ENCODE measurements at regions not wholly inside any gene's neighbourhood (a gene's known extent, or its start where the extent isn't known, plus 50 kb on each side); places are given as distances from the start of the nearest gene placed in this dataset.
"Not testable (repeated sequence)": the region's sequence is repeated elsewhere in the genome, so short reads cannot be mapped to it uniquely, and the experiment has no call there.

DNA sequence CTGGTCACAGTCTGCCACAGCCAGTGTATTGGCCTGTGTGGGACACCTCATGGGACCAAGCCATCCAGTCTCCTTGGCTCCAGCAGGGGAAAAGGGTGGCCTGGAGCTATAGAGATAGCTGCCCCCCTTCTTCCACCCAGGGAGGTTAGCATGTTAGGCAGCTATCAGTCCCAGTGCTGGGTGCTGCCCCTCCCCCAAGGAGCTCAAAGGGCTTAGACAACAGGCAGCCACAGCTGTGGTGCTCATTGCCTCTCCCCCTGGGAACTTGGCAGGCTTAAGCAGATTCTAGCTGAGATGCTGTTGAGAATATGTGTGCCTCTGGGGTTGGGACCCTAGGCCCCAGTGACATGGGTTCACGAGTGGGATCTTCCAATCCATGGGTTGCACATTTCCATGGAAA is 226.0 kb upstream of the PTGER4 start:
- no peak for DNase-seq

DNA sequence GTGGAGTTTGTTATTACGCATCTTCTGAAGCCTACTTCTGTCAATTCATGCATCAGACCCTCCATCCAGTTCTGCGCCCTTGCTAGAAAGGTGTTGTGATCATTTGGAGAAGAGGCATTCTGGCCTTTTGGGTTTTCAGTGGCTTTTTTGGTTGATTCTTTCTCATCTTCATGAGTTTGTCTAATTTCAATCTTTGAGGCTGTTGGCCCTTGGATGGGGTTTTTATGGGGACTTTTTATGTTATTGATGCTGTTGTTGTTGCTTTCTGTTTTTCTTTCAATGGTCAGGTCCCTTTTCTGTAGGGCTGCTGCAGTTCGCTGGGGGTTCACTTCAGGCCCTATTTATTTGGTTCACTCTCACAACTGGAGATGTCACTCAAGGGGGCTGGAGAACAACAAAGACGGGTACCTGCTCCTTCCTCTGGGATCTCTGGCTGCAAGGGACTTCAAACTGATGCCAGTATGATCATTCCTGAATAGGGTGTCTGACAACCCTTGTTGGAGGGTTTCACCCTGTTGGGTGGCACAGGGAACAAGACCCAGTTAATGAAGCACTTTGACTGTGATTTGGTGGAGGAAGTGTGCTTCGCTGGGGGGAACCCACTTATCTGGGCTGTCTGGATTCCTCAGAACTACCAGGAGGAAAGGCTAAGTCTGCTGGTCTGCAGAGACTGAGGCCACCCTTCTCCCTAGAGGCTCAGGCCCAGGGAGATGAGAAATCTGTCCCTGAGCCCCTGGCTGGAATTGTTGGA is 226.7 kb upstream of the PTGER4 start:
- DNase-seq, result no peak

DNA sequence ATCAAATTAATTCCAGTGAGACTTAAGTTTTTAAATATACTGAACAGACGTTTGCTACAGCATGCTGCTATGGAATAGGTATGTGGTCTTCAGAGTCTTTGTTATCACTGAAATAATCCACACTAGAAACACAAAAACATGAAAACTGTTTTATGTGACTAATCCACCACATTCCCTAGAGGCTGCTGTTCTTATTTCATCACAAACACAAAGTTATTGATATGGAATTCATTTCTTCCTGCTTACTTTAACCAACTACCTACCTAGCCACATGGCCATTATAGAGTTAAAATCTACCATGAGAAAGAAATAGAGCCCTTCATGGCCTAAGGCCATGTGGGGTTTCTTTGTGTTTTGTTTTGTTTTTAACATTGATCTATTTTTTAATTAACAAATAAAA is 232.3 kb upstream of the PTGER4 start:
- DNase-seq, result no peak

DNA sequence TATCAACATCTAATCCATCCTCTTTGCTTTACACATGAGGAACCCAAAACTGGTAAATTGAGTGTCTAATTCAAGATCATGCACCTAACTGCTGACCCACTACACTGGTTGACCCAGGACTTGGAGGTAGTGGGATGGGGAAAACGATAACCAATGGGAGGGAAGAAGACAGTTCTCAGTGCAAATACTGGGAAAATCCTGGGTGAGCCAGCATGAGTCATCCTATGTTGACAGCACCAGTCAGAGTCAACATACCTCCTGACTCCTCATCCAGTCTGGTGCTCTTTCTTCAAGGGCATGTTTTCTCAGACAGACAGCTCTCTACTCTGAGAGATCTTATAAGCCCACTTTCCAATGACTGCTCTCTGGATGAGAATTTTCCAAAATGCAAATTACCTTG is 232.8 kb upstream of the PTGER4 start:
- no peak for DNase-seq

DNA sequence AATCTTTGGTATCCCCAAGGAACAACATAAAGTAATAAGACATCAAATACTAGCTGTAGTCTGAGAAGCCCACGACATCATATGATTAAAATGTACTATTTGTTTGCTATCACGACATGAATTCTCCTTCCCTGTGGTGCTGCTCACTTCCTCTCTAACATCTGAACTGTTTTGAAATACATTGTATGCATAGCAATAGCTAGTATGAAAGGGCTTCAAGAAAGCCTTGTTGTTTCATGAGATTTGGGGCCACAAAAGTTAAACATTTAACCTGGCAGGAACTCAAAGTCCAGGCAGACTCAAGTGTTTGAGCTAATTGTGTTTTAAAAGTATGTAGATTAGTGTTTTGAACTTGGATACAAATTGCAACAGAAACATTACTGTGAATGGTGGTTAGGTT is 237.4 kb upstream of the PTGER4 start:
- DNase-seq, result no peak

DNA sequence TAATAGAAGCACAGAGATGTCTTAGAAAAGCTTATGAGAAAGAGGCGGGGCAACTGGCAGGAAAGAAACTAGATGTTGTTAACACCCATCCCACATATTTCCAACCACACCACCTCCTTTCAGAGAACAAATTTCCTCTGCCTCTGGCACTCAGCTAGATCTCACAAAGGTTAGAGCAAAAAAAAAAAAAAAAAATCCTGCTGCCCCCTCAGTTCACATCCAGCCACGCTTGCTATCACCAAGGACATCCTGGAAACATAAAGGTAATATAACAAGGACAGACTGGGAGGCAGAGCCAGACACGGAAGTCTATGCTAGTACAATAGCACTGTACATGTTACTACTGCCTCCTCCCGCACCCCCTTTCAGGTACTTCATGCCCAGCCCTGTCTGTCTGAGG is 238.0 kb upstream of the PTGER4 start:
- DNase-seq, result peak in 3 of 5 donors; percentile 21 to 69 (median 25)

DNA sequence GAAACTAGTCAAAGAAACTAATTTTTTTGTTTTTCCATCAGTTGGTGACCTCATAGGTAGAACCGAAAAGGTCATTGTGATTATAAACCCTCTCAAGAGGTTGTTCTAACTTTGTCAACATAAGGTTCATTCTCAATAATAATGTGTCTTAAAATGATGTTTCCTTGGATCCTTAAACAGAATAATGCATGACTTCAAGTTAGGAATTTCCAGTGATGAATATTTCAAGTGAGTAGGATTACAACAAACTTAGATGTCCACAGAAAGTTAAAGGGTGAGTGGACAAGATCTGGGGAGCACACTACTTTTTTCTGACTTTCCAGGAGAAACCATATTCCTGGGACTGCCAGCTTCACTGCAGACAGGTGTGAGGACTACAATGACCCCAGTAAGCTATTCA is 239.0 kb upstream of the PTGER4 start:
- no peak for DNase-seq

DNA sequence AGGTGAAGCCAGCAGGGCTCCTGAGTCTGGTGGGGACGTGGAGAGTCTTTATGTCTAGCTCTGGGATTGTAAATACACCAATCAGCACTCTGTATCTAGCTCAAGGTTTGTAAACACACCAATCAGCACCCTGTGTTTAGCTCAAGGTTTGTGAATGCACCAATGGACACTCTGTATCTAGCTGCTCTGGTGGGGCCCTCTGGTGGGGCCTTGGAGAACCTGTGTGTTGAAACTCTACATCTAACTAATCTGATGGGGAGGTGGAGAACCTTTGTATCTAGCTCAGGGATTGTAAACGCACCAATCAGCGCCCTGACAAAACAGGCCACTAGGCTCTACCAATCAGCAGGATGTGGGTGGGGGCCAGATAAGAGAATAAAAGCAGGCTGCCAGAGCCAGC is 240.6 kb upstream of the PTGER4 start:
- peak in 2 of 5 donors; percentile 21 to 47 for DNase-seq

DNA sequence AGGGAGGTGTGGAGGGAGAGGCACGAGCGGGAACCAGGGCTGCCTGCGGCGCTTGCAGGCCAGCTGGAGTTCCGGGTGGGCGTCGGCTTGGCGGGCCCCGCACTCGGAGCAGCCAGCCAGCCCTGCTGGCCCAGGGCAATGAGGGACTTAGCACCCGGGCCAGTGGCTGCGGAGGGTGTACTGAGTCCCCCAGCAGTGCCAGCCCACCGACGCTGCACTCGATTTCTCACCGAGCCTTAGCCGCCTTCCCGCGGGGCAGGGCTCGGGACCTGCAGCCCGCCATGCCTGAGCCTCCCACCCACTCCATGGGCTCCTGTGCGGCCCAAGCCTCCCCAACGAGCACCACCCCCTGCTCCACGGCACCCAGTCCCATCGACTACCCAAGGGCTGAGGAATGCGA is 241.1 kb upstream of the PTGER4 start:
- not testable (repeated sequence) for DNase-seq

DNA sequence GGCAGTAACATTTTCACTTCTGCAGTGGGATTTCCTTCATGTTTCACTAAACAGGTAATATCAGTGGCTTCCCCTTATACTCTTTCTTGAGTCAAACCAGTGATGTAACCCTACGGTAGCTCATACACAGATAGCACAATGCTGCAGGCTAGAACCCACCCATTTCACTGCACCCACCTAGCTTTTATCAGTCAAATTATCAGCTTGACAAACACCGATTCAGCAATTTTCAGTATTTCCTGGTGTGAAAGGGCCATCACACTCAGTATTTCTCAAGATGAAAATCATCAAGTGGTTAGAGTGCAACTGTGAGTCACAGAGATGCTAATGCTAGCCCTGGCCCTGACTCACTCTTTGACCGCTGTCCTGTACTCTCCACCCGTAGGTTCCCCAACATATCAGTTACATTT is 242.3 kb upstream of the PTGER4 start:
- peak in 1 of 5 donors; percentile 80 for DNase-seq

DNA sequence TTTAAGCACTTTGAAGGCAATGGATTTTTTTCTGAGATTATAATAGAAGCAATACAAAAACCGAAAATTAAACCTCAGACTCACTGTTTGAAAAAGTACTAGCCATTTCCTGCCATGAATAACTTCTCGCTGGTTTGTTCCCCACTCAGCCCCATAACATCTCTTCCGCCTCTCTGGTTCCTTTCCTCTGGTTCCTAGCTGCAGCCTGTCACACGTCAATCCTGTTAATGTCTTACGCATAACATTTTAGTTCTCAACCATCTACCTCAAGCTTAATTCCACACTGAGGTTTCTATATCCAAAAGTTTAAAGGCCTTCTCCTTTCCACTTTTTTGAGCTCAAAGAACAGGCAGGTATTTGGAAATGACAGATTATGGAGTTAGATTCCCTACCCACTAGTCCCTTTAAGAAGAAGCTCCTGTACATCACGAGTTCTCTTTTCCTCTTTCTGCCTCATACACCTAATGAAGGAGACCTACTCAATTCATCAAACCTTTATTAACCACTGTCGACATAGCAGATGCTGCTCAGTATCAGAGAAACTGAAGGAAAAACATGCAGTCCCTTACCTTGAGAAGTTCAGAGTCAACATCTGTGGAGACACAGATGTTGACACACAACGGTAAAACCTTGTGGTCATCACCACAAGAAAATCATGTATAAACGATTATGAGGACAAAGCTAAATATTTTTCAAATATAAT is 243.0 kb upstream of the PTGER4 start:
- DNase-seq, result peak in 3 of 5 donors; percentile 24 to 81 (median 25)

DNA sequence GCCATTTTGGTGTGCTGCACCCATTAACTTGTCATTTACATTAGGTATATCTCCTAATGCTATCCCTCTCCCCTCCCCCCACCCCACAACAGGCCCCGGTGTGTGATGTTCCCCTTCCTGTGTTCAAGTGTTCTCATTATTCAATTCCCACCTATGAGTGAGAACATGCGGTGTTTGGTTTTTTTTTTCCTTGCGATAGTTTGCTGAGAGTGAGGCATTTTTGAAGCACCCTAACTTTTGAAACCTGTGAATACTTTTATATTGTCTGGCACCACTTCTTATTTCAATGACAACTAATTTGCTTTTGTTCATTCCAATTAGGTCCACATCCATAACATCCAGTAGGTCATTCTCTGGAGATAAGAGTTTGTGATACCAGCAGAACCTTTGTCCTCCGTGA is 244.0 kb upstream of the PTGER4 start:
- not testable (repeated sequence) for DNase-seq

DNA sequence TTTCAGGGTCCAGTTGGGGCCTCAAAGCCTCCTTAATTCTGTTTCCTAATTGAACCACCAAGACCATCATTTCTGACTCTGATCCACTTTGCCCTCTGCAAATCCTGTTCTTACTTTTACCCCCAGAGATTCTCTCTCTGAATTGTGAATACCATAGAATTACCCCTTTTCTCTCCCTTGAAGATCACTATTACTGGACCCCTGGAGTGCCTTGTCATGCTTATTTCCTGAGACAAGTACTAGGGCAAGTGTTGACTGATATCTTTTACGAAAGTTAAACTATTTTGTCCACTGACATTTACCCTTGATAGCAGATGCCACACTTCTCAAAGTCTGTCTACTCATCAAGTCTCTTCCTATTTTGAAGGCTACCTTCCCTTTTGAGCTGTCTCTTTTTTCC is 246.9 kb upstream of the PTGER4 start:
- DNase-seq, result no peak

DNA sequence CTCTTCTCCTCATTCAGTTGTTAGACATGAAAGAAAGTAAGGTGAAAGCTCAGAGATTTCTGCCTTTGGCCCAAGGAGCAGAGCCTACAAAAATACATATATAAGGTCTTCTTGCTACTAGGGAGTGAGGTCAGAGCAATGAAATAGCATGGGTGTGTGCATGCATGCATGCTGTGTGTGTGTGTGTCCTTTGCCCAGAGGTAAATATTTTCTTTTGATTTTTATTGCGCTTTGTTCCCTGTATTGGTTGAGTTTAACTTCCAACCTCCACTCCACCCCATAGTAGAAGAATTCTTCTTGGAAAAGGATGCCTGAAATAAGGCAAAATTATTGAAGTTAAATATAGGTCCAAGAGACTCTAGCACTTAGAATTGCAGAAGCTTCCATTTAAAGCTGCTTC is 248.0 kb upstream of the PTGER4 start:
- DNase-seq, result no peak

DNA sequence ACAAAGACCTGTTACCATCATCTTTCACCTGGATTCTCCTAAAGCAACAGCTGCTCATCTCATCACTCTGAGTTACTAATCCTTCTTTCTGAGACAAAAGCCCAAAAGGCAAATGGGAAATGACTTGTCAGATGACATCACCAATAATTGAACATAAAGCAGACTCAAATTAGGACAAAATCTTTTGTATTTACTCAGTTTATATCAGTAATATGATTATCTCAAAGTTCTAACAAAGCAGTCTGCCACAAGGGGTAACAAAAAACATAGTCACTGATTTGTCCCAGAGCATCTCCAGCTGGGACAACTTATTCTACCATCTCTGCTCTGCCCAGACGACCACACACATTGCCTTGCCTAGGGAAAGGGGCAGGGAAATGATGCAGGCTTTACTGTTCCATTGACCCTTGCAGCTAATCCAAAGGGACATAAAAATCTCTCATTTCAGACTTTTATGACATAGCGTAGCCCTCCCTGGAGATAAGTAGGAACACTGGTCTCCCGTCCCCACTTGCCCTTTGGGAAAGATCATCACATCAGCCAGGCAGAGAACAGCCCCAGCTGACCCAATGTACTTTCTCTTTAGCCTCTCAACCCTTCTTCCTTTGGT is 249.5 kb upstream of the PTGER4 start:
- no peak for DNase-seq

DNA sequence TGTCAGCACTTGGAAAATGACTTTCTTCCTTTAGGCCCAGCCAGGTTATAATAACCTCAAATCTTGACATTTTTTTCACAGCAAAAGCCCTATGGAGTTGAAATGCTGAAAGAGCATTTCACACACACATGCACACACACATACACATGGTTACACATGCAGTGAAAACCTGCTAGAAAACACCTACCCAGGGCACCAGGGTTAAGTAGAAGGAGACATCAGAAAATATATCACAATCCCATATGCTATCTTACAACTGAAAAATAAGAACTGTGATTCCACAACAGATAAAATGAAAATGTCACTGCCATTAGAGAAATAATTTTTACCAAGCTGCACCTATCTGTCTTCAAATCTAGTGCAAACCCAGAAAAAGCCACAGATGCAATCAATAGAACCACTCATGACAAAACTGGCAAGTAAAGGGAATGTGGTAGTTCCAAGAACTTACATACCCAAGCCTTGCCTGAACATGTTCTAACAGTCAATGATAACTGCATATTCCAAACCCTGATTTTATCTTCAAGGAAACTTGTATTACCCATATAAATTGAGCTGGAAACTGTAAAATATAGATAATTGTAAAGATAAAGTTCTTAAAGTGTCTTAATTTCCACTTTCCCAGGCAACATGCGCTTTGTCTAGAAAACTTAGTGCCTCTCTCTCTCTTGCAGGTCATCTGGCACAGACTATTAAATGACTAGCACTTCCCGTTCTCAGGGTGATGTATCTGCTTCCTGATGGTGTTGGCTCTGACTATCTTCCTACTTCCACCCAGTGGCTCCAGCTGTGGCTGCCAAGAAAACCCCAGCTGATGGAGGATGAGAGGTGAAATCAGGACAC is 250.2 kb upstream of the PTGER4 start:
- peak in 1 of 5 donors; percentile 75 for DNase-seq

DNA sequence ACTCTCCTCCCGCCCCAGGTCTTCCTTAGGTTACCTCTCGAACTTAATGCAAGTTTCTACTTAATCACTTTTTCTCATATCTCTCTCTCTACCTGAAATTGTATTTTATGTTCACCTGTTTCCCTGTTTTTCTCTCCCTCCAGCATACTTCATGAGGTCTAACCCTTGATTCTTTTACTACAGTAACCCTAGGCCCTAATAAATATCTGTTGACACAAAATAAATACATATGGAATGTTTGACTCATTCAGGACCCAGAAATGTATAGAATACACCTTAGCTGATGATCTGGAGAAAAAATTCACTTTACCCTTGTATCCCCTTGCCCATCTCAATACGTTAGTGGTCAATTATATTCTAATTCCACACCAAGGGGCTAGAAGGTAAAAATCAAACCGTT is 250.9 kb upstream of the PTGER4 start:
- DNase-seq, result no peak

DNA sequence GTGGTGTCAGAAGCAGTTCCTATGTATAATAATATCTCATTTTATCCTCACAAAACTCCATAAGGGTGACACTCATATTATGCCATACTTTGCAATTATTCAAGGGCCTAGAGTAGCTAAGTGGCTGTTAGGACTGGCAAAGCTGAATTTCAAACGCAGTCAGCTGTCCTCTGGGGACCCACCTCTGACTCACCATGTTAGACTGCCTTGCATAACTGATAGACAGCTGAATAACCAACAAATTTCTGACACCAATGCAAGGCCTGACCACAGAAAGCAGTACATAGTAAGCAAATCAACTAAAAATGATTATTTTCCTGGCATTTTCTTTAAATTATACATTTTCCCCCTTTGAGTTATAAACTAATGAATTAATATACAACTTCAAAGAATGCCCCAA is 251.6 kb upstream of the PTGER4 start:
- DNase-seq, result peak in 1 of 5 donors; percentile 35

DNA sequence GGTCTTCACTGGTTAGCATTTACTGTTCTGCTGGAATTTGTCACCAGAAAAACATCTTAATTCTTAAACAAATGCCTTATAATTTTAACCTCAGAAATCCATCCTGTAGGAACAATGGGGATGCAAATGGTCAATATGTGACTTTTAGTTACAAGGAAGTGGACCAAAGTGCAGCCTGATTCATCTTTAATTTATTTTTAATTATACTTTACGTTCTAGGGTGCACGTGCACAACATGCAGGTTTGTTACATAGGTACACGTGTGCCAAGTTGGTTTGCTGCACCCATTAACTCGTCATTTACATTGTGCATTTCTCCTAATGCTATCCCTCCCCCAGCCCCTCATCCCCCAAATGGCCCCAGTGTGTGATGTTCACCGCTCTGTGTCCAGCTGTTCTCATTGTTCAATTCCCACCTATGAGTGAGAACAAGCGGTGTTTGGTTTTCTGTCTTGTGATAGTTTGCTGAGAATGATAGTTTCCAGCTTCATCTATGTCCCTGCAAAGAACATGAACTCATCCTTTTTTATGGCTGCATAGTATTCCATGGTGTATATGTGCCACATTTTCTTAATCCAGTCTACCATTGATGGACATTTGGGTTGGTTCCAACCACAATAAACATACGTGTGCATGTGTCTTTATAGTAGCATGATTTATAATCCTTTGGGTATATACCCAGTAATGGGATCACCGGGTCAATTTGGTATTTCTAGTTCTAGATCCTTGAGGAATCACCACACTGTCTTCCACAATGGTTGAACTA is 262.5 kb upstream of the PTGER4 start:
- not testable (repeated sequence) for DNase-seq

DNA sequence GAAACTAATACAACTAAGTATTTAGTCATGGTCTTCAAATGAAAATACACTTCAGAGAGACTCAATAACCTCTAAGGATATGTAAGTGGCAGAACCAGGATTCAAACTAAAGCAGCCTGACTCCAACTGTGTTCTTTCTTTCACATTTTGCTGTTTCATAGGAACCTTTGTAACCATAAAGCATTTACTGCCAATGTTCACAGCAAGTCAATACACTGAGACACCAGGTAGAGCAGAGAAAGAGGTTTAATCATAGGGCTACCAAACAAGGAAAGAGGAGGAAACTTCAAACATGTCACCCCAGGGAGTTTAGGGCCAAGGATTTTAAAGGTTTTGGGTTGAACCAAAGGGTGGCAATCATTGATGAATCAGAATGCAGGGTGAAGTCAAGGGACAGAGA is 263.1 kb upstream of the PTGER4 start:
- no peak for DNase-seq

DNA sequence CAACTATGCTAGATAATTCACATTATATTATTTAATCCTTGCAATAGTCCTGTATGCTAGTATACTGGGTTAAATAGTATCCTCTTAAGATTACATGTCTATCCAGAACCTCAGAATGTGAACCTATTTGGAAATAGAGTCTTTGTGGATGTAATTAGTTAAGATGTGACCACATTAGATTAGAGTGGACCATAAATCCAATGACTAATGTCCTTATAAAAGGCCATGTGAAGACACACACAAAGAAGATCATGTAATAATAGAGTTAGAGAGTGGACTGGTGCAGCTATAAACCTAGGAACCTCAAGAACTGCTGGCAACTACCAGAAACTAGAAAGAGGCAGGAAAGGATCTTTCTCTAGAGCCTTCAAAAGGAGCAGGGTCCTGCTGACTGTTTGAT is 263.6 kb upstream of the PTGER4 start:
- no peak for DNase-seq

DNA sequence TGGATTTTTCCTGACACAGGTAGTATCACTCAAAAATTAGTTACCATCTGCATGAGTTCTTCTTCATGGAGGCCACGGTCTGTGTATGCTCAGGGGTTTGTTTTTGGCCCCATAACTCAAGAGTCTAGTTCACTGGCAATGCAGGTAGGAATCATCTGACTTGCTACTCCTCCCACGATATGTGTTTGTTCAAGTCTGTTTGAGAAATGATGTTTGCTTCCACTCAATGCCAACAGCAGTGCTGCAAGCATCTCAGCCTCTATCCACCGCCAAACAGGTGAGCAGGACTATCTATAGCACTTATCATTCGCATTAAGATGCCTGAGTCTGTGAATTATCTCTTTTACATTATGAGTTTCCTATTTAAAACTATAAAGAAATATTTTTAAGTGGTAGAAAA is 264.8 kb upstream of the PTGER4 start:
- DNase-seq, result no peak

Data from T-helper 1 cell (primary cell).